IMR-90 (cell line): ENCODE measurements at regions not wholly inside any gene's neighbourhood (a gene's known extent, or its start where the extent isn't known, plus 50 kb on each side); places are given as distances from the start of the nearest gene placed in this dataset.
A peak's percentile ranks its signal among the peaks of the same experiment; 100 is the strongest.

Experiments
- ATAC-seq: fragments of 200-7000 bp; cut with Tn5 transposase; 2 replicates; pipeline ENCODE4 v1.9.1; 2020; ENCODE audit warnings: low read depth, mild to moderate bottlenecking, moderate library complexity
- BruUV-seq: library from RNA; stranded (reverse); fragments of 400-500 nt; replicated peaks from 2 replicates; lab custom pipeline; 2021; lab: Mats Ljungman, UMichigan
- CTCF ChIA-PET: fragments of 300-600 bp; formaldehyde crosslinking; extraction: SDS; loops from one replicate; lab custom pipeline; 2021; ENCODE audit warnings: antibody characterized with exemption; lab: Yijun Ruan, JAX
- POLR2A ChIA-PET: fragments of 300-600 bp; sonication (Branson Sonifier 250); formaldehyde crosslinking; loops from one replicate; lab custom pipeline; 2022; ENCODE audit warnings: antibody characterized with exemption; ENCODE audit not compliant: unreplicated experiment; lab: Charles Lee
- DNase-seq: peaks from one replicate; pipeline ENCODE4 v3.0.0; 2013
- H2AFZ ChIP-seq: replicated peaks from 2 replicates; pipeline ENCODE3; 2013; ENCODE audit warnings: low read length, mild to moderate bottlenecking; ENCODE audit not compliant: poor library complexity
- H2AK5ac ChIP-seq: 2 replicates; pipeline ENCODE4 v1.6.1; 2013; ENCODE audit warnings: low read depth, low read length, inconsistent platforms
- H2AK9ac ChIP-seq: replicated peaks from 2 replicates; pipeline ENCODE3; 2013; ENCODE audit warnings: mild to moderate bottlenecking, low read depth, low read length, moderate library complexity; ENCODE audit not compliant: poor library complexity
- H2BK120ac ChIP-seq: 2 replicates; pipeline ENCODE4 v1.6.1; 2013; ENCODE audit warnings: low read depth, low read length, inconsistent platforms
- H2BK15ac ChIP-seq: 3 replicates; pipeline ENCODE4 v1.6.1; 2013; ENCODE audit warnings: low read depth, low read length, inconsistent platforms
- H2BK20ac ChIP-seq: 2 replicates; pipeline ENCODE4 v1.6.1; 2013; ENCODE audit warnings: low read depth, mild to moderate bottlenecking, inconsistent platforms, low read length, moderate library complexity
- H2BK5ac ChIP-seq: 2 replicates; pipeline ENCODE4 v1.6.1; 2013; ENCODE audit warnings: mild to moderate bottlenecking, low read depth, low read length, inconsistent platforms; ENCODE audit not compliant: poor library complexity, severe bottlenecking
- H3K14ac ChIP-seq: replicated peaks from 2 replicates; pipeline ENCODE4 v1.6.1; 2013; ENCODE audit warnings: low read depth, low read length, inconsistent platforms
- H3K18ac ChIP-seq: 2 replicates; pipeline ENCODE4 v1.6.1; 2013; ENCODE audit warnings: low read depth, low read length, control low read depth
- H3K23ac ChIP-seq: 2 replicates; pipeline ENCODE4 v1.6.1; 2013; ENCODE audit warnings: low read depth, low read length, inconsistent platforms
- H3K27ac ChIP-seq: 2 replicates; pipeline ENCODE4 v1.5.1; 2013; ENCODE audit warnings: mild to moderate bottlenecking, control low read depth, low read length; ENCODE audit not compliant: insufficient read depth
- H3K27me3 ChIP-seq: 2 replicates; pipeline ENCODE4 v1.6.1; 2013; ENCODE audit warnings: low read length; ENCODE audit not compliant: control insufficient read depth, insufficient read depth
- H3K36me3 ChIP-seq: 2 replicates; pipeline ENCODE4 v1.6.1; 2013; ENCODE audit warnings: low read length, mixed read lengths; ENCODE audit not compliant: control insufficient read depth, insufficient read depth
- H3K4ac ChIP-seq: 2 replicates; pipeline ENCODE4 v1.6.1; 2013; ENCODE audit warnings: low read depth, low read length, inconsistent platforms
- H3K4me1 ChIP-seq: 2 replicates; pipeline ENCODE4 v1.6.1; 2013; ENCODE audit warnings: low read length, mixed read lengths; ENCODE audit not compliant: control insufficient read depth, insufficient read depth
- H3K4me2 ChIP-seq: 2 replicates; pipeline ENCODE4 v1.6.1; 2013; ENCODE audit warnings: low read depth, mild to moderate bottlenecking, control low read depth, low read length, moderate library complexity
- H3K4me3 ChIP-seq: 2 replicates; pipeline ENCODE4 v1.5.1; 2013; ENCODE audit warnings: low read depth, mild to moderate bottlenecking, control low read depth, low read length, moderate library complexity; ENCODE audit not compliant: insufficient read depth
- H3K56ac ChIP-seq: 2 replicates; pipeline ENCODE4 v1.6.1; 2013; ENCODE audit warnings: low read length, inconsistent platforms; ENCODE audit not compliant: insufficient read depth; ENCODE audit errors: extremely low read depth
- H3K79me1 ChIP-seq, 2 experiments: 2 replicates each; pipeline ENCODE4 v1.6.1; 2013; ENCODE audit warnings: low read length in 2 of 2, inconsistent platforms in 1 of 2, low read depth in 1 of 2
- H3K9ac ChIP-seq: 2 replicates; pipeline ENCODE4 v1.6.1; 2013; ENCODE audit warnings: low read depth, low read length, control low read depth
- H3K9me1 ChIP-seq: 2 replicates; pipeline ENCODE4 v1.6.1; 2013; ENCODE audit warnings: low read length, inconsistent platforms; ENCODE audit not compliant: insufficient read depth
- H3K9me3 ChIP-seq: 2 replicates; pipeline ENCODE4 v1.6.1; 2013; ENCODE audit warnings: low read length; ENCODE audit not compliant: control insufficient read depth, insufficient read depth
- H4K20me1 ChIP-seq: 2 replicates; pipeline ENCODE4 v1.6.1; 2013; ENCODE audit warnings: low read length, inconsistent platforms; ENCODE audit not compliant: insufficient read depth
- H4K5ac ChIP-seq: 2 replicates; pipeline ENCODE4 v1.6.1; 2013; ENCODE audit warnings: mild to moderate bottlenecking, low read depth, low read length, control low read depth
- H4K8ac ChIP-seq, 2 experiments: 2 replicates each; pipeline ENCODE4 v1.6.1; 2013; ENCODE audit warnings: low read depth in 2 of 2, low read length in 2 of 2, control low read depth in 1 of 2, inconsistent platforms in 1 of 2
- H4K91ac ChIP-seq: 2 replicates; pipeline ENCODE4 v1.6.1; 2013; ENCODE audit warnings: low read depth, low read length, inconsistent platforms; ENCODE audit not compliant: insufficient read depth
- CTCF ChIP-seq: conservative IDR thresholded peaks from 2 replicates; pipeline ENCODE4 v1.5.1; 2012; ENCODE audit warnings: mild to moderate bottlenecking, low read depth, low read length, improper control_type of control experiment
- WGBS, 2 experiments: methylation state at CpG; one replicate each; pipeline versions ENCODE4 v1.1.5 to v1.1.7; 2013; ENCODE audit warnings: missing lambda C conversion rate in 2 of 2; ENCODE audit not compliant: insufficient read length in 1 of 2; ENCODE audit errors: extremely low coverage in 2 of 2; 5-methylcytosine and 5-hydroxymethylcytosine counted together
- dilution Hi-C: fragments of 300-500 bp; cut with HindIII; formaldehyde crosslinking; loops from one replicate; pipeline ENCODE4 v1.14.3; 2018; ENCODE audit warnings: low sequenced_read_pairs; ENCODE audit not compliant: unreplicated experiment
- in situ Hi-C: fragments of 300-500 bp; cut with MboI; formaldehyde crosslinking; loops from 3 replicates; pipeline ENCODE4 v1.14.3; 2019; ENCODE audit warnings: low sequenced_read_pairs, inconsistent platforms, mixed read lengths
- intact Hi-C: fragments of 100-400 bp; cut with micrococcal nuclease; formaldehyde crosslinking; loops from 2 replicates; pipeline ENCODE4 v1.10.0; 2022

- Histone ChIP-seq H3K14ac (no peak overlapping the region), H3K4me2 (no peak overlapping the region), H3K18ac (no peak overlapping the region), H3K4ac (peak overlapping the region; percentile 36; the same call in 1 of the 2 replicates), H2BK5ac (peak overlapping the region; percentile 14), H3K27ac (no peak overlapping the region), H3K79me1 (no peaks in the 10 kb centered on the region), H2AK5ac (0 out of 2 replicates have a peak overlapping the region, but pooled peaks have one; percentile 15), H2AK9ac (no peak overlapping the region), H3K23ac (no peak overlapping the region), H4K20me1 (no peaks in the 10 kb centered on the region), H2BK120ac (peak overlapping the region; percentile 26; the same call in 1 of the 2 replicates), H4K91ac (no peak overlapping the region), H3K27me3 (no peaks in the 10 kb centered on the region), H3K56ac (no peak overlapping the region), H2BK15ac (peak overlapping the region; percentile 18; the same call in 1 of the 3 replicates), H3K36me3 (no peaks in the 10 kb centered on the region), H3K9me1 (0 out of 2 replicates have a peak, but pooled peaks cover 3% of the 10 kb centered on the region), H4K5ac (no peak overlapping the region), H2BK20ac (no peak overlapping the region), H3K9me3 (no peaks in the 10 kb centered on the region), H3K9ac (no peak overlapping the region), H2AFZ (no peak overlapping the region), H4K8ac (no peak overlapping the region), H3K4me1 (peaks cover 2% of the 10 kb centered on the region; the same call in 1 of the 2 replicates), H3K4me3 (no peak overlapping the region)
- TF ChIP-seq CTCF: no peak
- ATAC-seq (no peak), DNase-seq (no peak)
- no TSS peak for BruUV-seq
- in situ Hi-C loops: no loop called here
- ChIA-PET POLR2A (no interaction called here), CTCF (no interaction called here)
- 100% methylated on average over 2 of the region's 2 CpGs; no CpG with 5 or more reads in 1 of the 2 experiments for WGBS, 2 experiments
- intact Hi-C loops: no loop called here
- dilution Hi-C loops: no loop called here
Measured at GRCh38 chr5:53327811-53328334, 152.6 kb upstream of the FST start.
